AG04450 (cell line): ENCODE measurements at regions not wholly inside any gene's neighbourhood (a gene's known extent, or its start where the extent isn't known, plus 50 kb on each side); places are given as distances from the start of the nearest gene placed in this dataset.
A peak's percentile ranks its signal among the peaks of the same experiment; 100 is the strongest.

ENCODE experiments used
- CTCF ChIA-PET: fragments of 300-600, 350-600 bp; formaldehyde crosslinking; extraction: SDS; loops from one replicate; lab custom pipeline; 2022; ENCODE audit warnings: antibody characterized with exemption, inconsistent platforms; lab: Charles Lee
- POLR2A ChIA-PET: fragments of 350-600 bp; formaldehyde crosslinking; extraction: SDS; loops from one replicate; lab custom pipeline; 2021; ENCODE audit warnings: antibody characterized with exemption, inconsistent platforms; lab: Yijun Ruan, JAX
- DNase-seq: peaks from one replicate; pipeline ENCODE4 v3.0.0-alpha.2; 2011; ENCODE audit warnings: low read depth, low spot score
- H3K27ac ChIP-seq: one replicate; pipeline ENCODE4 v1.5.1; 2012; ENCODE audit warnings: low read depth, low read length, control low read depth
- H3K27me3 ChIP-seq: one replicate; pipeline ENCODE4 v1.6.0; 2012; ENCODE audit warnings: low read length; ENCODE audit not compliant: control insufficient read depth, insufficient read depth
- H3K4me3 ChIP-seq: 2 replicates; pipeline ENCODE4 v1.5.1; 2011; ENCODE audit warnings: mild to moderate bottlenecking, low read depth, low read length, control low read depth
- H3K9me3 ChIP-seq: 2 replicates; pipeline ENCODE4 v1.5.1; 2012; ENCODE audit warnings: low read length; ENCODE audit not compliant: control insufficient read depth, insufficient read depth
- CTCF ChIP-seq: IDR thresholded peaks from 2 replicates; pipeline ENCODE4 v1.5.1; 2011; ENCODE audit warnings: low read depth, low read length, control low read depth, inconsistent platforms

GRCh38 chr14:65302571-65303189, 109.8 kb upstream of the FUT8 start:
- CTCF ChIA-PET = no interaction called here
- TF ChIP-seq CTCF = no peak
- Histone ChIP-seq H3K27me3 (no peaks in the 10 kb centered on the region), H3K4me3 (no peak overlapping the region), H3K27ac (no peak overlapping the region), H3K9me3 (no peaks in the 10 kb centered on the region)
- DNase-seq = no peak
- POLR2A ChIA-PET = no interaction called here

- CTCF ChIA-PET = no interaction called here
These were observed 109.2 kb upstream of the FUT8 start for GRCh38 chr14:65303190-65303898.

GRCh38 chr14:65303899-65304222, 108.7 kb upstream of the FUT8 start:
- Histone ChIP-seq H3K4me3 (no peak overlapping the region), H3K27ac (peak overlapping the region; percentile 31), H3K9me3 (no peaks in the 10 kb centered on the region), H3K27me3 (no peaks in the 10 kb centered on the region)
- ChIA-PET POLR2A (interaction anchor here (0.7 kb wide), 1 partner anchor 474 kb away, joined by 5 read pairs; no protein-coding TSS in a partner anchor), CTCF (no interaction called here)
- no peak for TF ChIP-seq CTCF
- DNase-seq = no peak

More at GRCh38 chr14:65303190-65303898, 109.2 kb upstream of the FUT8 start:
- H3K27ac ChIP-seq = peak overlapping the region; percentile 31
- TF ChIP-seq CTCF = no peak
- no peak overlapping the region for H3K4me3 ChIP-seq
- DNase-seq = no peak
- POLR2A ChIA-PET = interaction anchor here (0.5 kb wide), 1 partner anchor 134 kb away, joined by 5 read pairs; no protein-coding TSS in a partner anchor
- no peaks in the 10 kb centered on the region for H3K27me3 ChIP-seq
- H3K9me3 ChIP-seq = no peaks in the 10 kb centered on the region

- no peaks in the 10 kb centered on the region for H3K9me3 ChIP-seq
- DNase-seq = no peak
- no peak overlapping the region for H3K4me3 ChIP-seq
- ChIA-PET CTCF (no interaction called here), POLR2A (interaction anchor here (0.7 kb wide), 1 partner anchor 474 kb away, joined by 5 read pairs; no protein-coding TSS in a partner anchor)
- H3K27ac ChIP-seq = no peak overlapping the region
- H3K27me3 ChIP-seq = no peaks in the 10 kb centered on the region
- no peak for TF ChIP-seq CTCF
These were observed 108.3 kb upstream of the FUT8 start for GRCh38 chr14:65304239-65304638.

GRCh38 chr14:65304963-65305362, 107.6 kb upstream of the FUT8 start:
- H3K27ac ChIP-seq = no peak overlapping the region
- no peaks in the 10 kb centered on the region for H3K27me3 ChIP-seq
- H3K4me3 ChIP-seq = no peak overlapping the region
- no peaks in the 10 kb centered on the region for H3K9me3 ChIP-seq
- DNase-seq = no peak
- ChIA-PET CTCF (no interaction called here), POLR2A (interaction anchor here (0.6 kb wide), 1 partner anchor 20 kb away, joined by 3 read pairs; no protein-coding TSS in a partner anchor)
- TF ChIP-seq CTCF = no peak
